IMR-90 (cell line): ENCODE measurements at regions not wholly inside any gene's neighbourhood (a gene's known extent, or its start where the extent isn't known, plus 50 kb on each side); places are given as distances from the start of the nearest gene placed in this dataset.

Source experiments
- ATAC-seq: fragments of 200-7000 bp; cut with Tn5 transposase; 2 replicates; pipeline ENCODE4 v1.9.1; 2020; ENCODE audit warnings: low read depth, mild to moderate bottlenecking, moderate library complexity
- BruUV-seq: library from RNA; stranded (reverse); fragments of 400-500 nt; replicated peaks from 2 replicates; lab custom pipeline; 2021; lab: Mats Ljungman, UMichigan
- CTCF ChIA-PET: fragments of 300-600 bp; formaldehyde crosslinking; extraction: SDS; loops from one replicate; lab custom pipeline; 2021; ENCODE audit warnings: antibody characterized with exemption; lab: Yijun Ruan, JAX
- POLR2A ChIA-PET: fragments of 300-600 bp; sonication (Branson Sonifier 250); formaldehyde crosslinking; loops from one replicate; lab custom pipeline; 2022; ENCODE audit warnings: antibody characterized with exemption; ENCODE audit not compliant: unreplicated experiment; lab: Charles Lee
- DNase-seq: peaks from one replicate; pipeline ENCODE4 v3.0.0; 2013
- H2AFZ ChIP-seq: replicated peaks from 2 replicates; pipeline ENCODE3; 2013; ENCODE audit warnings: low read length, mild to moderate bottlenecking; ENCODE audit not compliant: poor library complexity
- H2AK5ac ChIP-seq: 2 replicates; pipeline ENCODE4 v1.6.1; 2013; ENCODE audit warnings: low read depth, low read length, inconsistent platforms
- H2AK9ac ChIP-seq: replicated peaks from 2 replicates; pipeline ENCODE3; 2013; ENCODE audit warnings: mild to moderate bottlenecking, low read depth, low read length, moderate library complexity; ENCODE audit not compliant: poor library complexity
- H2BK120ac ChIP-seq: 2 replicates; pipeline ENCODE4 v1.6.1; 2013; ENCODE audit warnings: low read depth, low read length, inconsistent platforms
- H2BK15ac ChIP-seq: 3 replicates; pipeline ENCODE4 v1.6.1; 2013; ENCODE audit warnings: low read depth, low read length, inconsistent platforms
- H2BK20ac ChIP-seq: 2 replicates; pipeline ENCODE4 v1.6.1; 2013; ENCODE audit warnings: low read depth, mild to moderate bottlenecking, inconsistent platforms, low read length, moderate library complexity
- H2BK5ac ChIP-seq: 2 replicates; pipeline ENCODE4 v1.6.1; 2013; ENCODE audit warnings: mild to moderate bottlenecking, low read depth, low read length, inconsistent platforms; ENCODE audit not compliant: poor library complexity, severe bottlenecking
- H3K14ac ChIP-seq: replicated peaks from 2 replicates; pipeline ENCODE4 v1.6.1; 2013; ENCODE audit warnings: low read depth, low read length, inconsistent platforms
- H3K18ac ChIP-seq: 2 replicates; pipeline ENCODE4 v1.6.1; 2013; ENCODE audit warnings: low read depth, low read length, control low read depth
- H3K23ac ChIP-seq: 2 replicates; pipeline ENCODE4 v1.6.1; 2013; ENCODE audit warnings: low read depth, low read length, inconsistent platforms
- H3K27ac ChIP-seq: 2 replicates; pipeline ENCODE4 v1.5.1; 2013; ENCODE audit warnings: mild to moderate bottlenecking, control low read depth, low read length; ENCODE audit not compliant: insufficient read depth
- H3K27me3 ChIP-seq: 2 replicates; pipeline ENCODE4 v1.6.1; 2013; ENCODE audit warnings: low read length; ENCODE audit not compliant: control insufficient read depth, insufficient read depth
- H3K36me3 ChIP-seq: 2 replicates; pipeline ENCODE4 v1.6.1; 2013; ENCODE audit warnings: low read length, mixed read lengths; ENCODE audit not compliant: control insufficient read depth, insufficient read depth
- H3K4ac ChIP-seq: 2 replicates; pipeline ENCODE4 v1.6.1; 2013; ENCODE audit warnings: low read depth, low read length, inconsistent platforms
- H3K4me1 ChIP-seq: 2 replicates; pipeline ENCODE4 v1.6.1; 2013; ENCODE audit warnings: low read length, mixed read lengths; ENCODE audit not compliant: control insufficient read depth, insufficient read depth
- H3K4me2 ChIP-seq: 2 replicates; pipeline ENCODE4 v1.6.1; 2013; ENCODE audit warnings: low read depth, mild to moderate bottlenecking, control low read depth, low read length, moderate library complexity
- H3K4me3 ChIP-seq: 2 replicates; pipeline ENCODE4 v1.5.1; 2013; ENCODE audit warnings: low read depth, mild to moderate bottlenecking, control low read depth, low read length, moderate library complexity; ENCODE audit not compliant: insufficient read depth
- H3K56ac ChIP-seq: 2 replicates; pipeline ENCODE4 v1.6.1; 2013; ENCODE audit warnings: low read length, inconsistent platforms; ENCODE audit not compliant: insufficient read depth; ENCODE audit errors: extremely low read depth
- H3K79me1 ChIP-seq, 2 experiments: 2 replicates each; pipeline ENCODE4 v1.6.1; 2013; ENCODE audit warnings: low read length in 2 of 2, inconsistent platforms in 1 of 2, low read depth in 1 of 2
- H3K9ac ChIP-seq: 2 replicates; pipeline ENCODE4 v1.6.1; 2013; ENCODE audit warnings: low read depth, low read length, control low read depth
- H3K9me1 ChIP-seq: 2 replicates; pipeline ENCODE4 v1.6.1; 2013; ENCODE audit warnings: low read length, inconsistent platforms; ENCODE audit not compliant: insufficient read depth
- H3K9me3 ChIP-seq: 2 replicates; pipeline ENCODE4 v1.6.1; 2013; ENCODE audit warnings: low read length; ENCODE audit not compliant: control insufficient read depth, insufficient read depth
- H4K20me1 ChIP-seq: 2 replicates; pipeline ENCODE4 v1.6.1; 2013; ENCODE audit warnings: low read length, inconsistent platforms; ENCODE audit not compliant: insufficient read depth
- H4K5ac ChIP-seq: 2 replicates; pipeline ENCODE4 v1.6.1; 2013; ENCODE audit warnings: mild to moderate bottlenecking, low read depth, low read length, control low read depth
- H4K8ac ChIP-seq, 2 experiments: 2 replicates each; pipeline ENCODE4 v1.6.1; 2013; ENCODE audit warnings: low read depth in 2 of 2, low read length in 2 of 2, control low read depth in 1 of 2, inconsistent platforms in 1 of 2
- H4K91ac ChIP-seq: 2 replicates; pipeline ENCODE4 v1.6.1; 2013; ENCODE audit warnings: low read depth, low read length, inconsistent platforms; ENCODE audit not compliant: insufficient read depth
- BHLHE40 ChIP-seq: fragments of 150-350 bp; IDR thresholded peaks from 2 replicates; pipeline ENCODE4 v1.6.1; 2016; ENCODE audit warnings: mild to moderate bottlenecking, low read depth, low read length
- CEBPB ChIP-seq: IDR thresholded peaks from 2 replicates; pipeline ENCODE4 v1.6.1; 2012; ENCODE audit warnings: low read depth, low read length, improper control_type of control experiment
- CHD1 ChIP-seq: IDR thresholded peaks from 2 replicates; pipeline ENCODE4 v1.6.1; 2012; ENCODE audit warnings: low read depth, low read length, improper control_type of control experiment
- CTCF ChIP-seq: conservative IDR thresholded peaks from 2 replicates; pipeline ENCODE4 v1.5.1; 2012; ENCODE audit warnings: mild to moderate bottlenecking, low read depth, low read length, improper control_type of control experiment
- FOS ChIP-seq: fragments of 150-350 bp; IDR thresholded peaks from 2 replicates; pipeline ENCODE4 v1.6.1; 2016; ENCODE audit warnings: low read depth, low read length
- MAFK ChIP-seq: IDR thresholded peaks from 2 replicates; pipeline ENCODE4 v1.6.1; 2012; ENCODE audit warnings: low read depth, low read length, improper control_type of control experiment
- MAZ ChIP-seq: IDR thresholded peaks from 2 replicates; pipeline ENCODE4 v1.6.1; 2012; ENCODE audit warnings: low read depth, mild to moderate bottlenecking, low read length, improper control_type of control experiment, moderate library complexity, borderline replicate concordance
- MXI1 ChIP-seq: IDR thresholded peaks from 2 replicates; pipeline ENCODE4 v1.6.1; 2012; ENCODE audit warnings: low read depth, mild to moderate bottlenecking, low read length, moderate library complexity, borderline replicate concordance
- NFE2L2 ChIP-seq: fragments of 150-350 bp; IDR thresholded peaks from 2 replicates; pipeline ENCODE4 v1.6.1; 2016; ENCODE audit warnings: low read depth, mild to moderate bottlenecking, low read length
- POLR2A ChIP-seq: IDR thresholded peaks from 2 replicates; pipeline ENCODE4 v1.6.1; 2012; ENCODE audit warnings: mild to moderate bottlenecking, low read depth, low read length
- RAD21 ChIP-seq: IDR thresholded peaks from 2 replicates; pipeline ENCODE4 v1.6.1; 2012; ENCODE audit warnings: low read length, improper control_type of control experiment
- RCOR1 ChIP-seq: IDR thresholded peaks from 2 replicates; pipeline ENCODE4 v1.6.1; 2012; ENCODE audit warnings: mild to moderate bottlenecking, low read length, improper control_type of control experiment; ENCODE audit not compliant: insufficient replicate concordance
- RFX5 ChIP-seq: IDR thresholded peaks from 2 replicates; pipeline ENCODE4 v1.8.0; 2012; ENCODE audit warnings: low read depth, mild to moderate bottlenecking, low read length, moderate library complexity
- SMC3 ChIP-seq: fragments of 150-350 bp; IDR thresholded peaks from 2 replicates; pipeline ENCODE4 v1.6.1; 2016; ENCODE audit warnings: low read depth, mild to moderate bottlenecking, antibody characterized with exemption, low read length, moderate library complexity
- USF2 ChIP-seq: fragments of 150-350 bp; IDR thresholded peaks from 2 replicates; pipeline ENCODE4 v1.6.1; 2017; ENCODE audit warnings: mild to moderate bottlenecking, antibody characterized with exemption, low read length, low read depth
- WGBS, 2 experiments: methylation state at CpG; one replicate each; pipeline versions ENCODE4 v1.1.5 to v1.1.7; 2013; ENCODE audit warnings: missing lambda C conversion rate in 2 of 2; ENCODE audit not compliant: insufficient read length in 1 of 2; ENCODE audit errors: extremely low coverage in 2 of 2; 5-methylcytosine and 5-hydroxymethylcytosine counted together
- dilution Hi-C: fragments of 300-500 bp; cut with HindIII; formaldehyde crosslinking; loops from one replicate; pipeline ENCODE4 v1.14.3; 2018; ENCODE audit warnings: low sequenced_read_pairs; ENCODE audit not compliant: unreplicated experiment
- in situ Hi-C: fragments of 300-500 bp; cut with MboI; formaldehyde crosslinking; loops from 3 replicates; pipeline ENCODE4 v1.14.3; 2019; ENCODE audit warnings: low sequenced_read_pairs, inconsistent platforms, mixed read lengths
- intact Hi-C: fragments of 100-400 bp; cut with micrococcal nuclease; formaldehyde crosslinking; loops from 2 replicates; pipeline ENCODE4 v1.10.0; 2022
- TF ChIP-seq, protein P1 (sequence below): fragments of 150-350 bp; IDR thresholded peaks from 2 replicates; pipeline ENCODE4 v1.6.1; 2016; ENCODE audit warnings: low read depth, mild to moderate bottlenecking, low read length, moderate library complexity, borderline replicate concordance

DNA sequence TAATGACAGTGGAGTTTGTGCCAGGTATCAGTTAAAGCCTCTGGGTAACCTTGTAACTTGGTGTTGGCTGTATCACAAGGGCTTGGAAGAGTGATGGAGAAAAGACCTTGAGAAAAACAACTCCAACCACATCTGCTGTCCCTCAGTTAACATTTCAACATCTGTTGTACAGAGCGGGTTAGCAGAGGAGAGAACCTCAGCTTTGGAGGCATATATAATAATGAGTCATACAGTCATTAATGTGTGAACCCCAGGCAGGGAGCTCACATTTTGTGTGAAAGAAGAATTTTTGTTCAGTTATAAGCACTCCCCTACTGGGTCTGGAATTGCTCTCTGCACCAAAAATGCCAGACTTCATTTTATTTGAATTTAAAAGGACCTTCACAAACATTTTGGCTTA lies 439.5 kb downstream of the PDCD6IP start:
- H3K4me1 ChIP-seq: no peaks in the 10 kb centered on the region
- CTCF ChIA-PET: no interaction called here
- H3K18ac ChIP-seq: no peak overlapping the region
- H3K9ac ChIP-seq: no peak overlapping the region
- no TSS peak for BruUV-seq
- DNase-seq (no peak), ATAC-seq (no peak)
- no peak for TF ChIP-seq USF2
- no peak for TF ChIP-seq FOS
- no peak for TF ChIP-seq CTCF
- no peak for TF ChIP-seq RAD21
- no peak for TF ChIP-seq BHLHE40
- no peak for TF ChIP-seq POLR2A
- TF ChIP-seq CEBPB: no peak
- no peak for TF ChIP-seq MAZ
- TF ChIP-seq NFE2L2: no peak
- TF ChIP-seq MXI1: no peak
- TF ChIP-seq CHD1: no peak
- no peak for TF ChIP-seq RFX5
- TF ChIP-seq MAFK: no peak
- TF ChIP-seq SMC3: no peak
- TF ChIP-seq, protein P1, sequence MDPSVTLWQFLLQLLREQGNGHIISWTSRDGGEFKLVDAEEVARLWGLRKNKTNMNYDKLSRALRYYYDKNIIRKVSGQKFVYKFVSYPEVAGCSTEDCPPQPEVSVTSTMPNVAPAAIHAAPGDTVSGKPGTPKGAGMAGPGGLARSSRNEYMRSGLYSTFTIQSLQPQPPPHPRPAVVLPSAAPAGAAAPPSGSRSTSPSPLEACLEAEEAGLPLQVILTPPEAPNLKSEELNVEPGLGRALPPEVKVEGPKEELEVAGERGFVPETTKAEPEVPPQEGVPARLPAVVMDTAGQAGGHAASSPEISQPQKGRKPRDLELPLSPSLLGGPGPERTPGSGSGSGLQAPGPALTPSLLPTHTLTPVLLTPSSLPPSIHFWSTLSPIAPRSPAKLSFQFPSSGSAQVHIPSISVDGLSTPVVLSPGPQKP: no peak
- TF ChIP-seq RCOR1: no peak
- no peak overlapping the region for H2AK5ac ChIP-seq
- H4K5ac ChIP-seq: no peak overlapping the region
- H3K9me1 ChIP-seq: no peaks in the 10 kb centered on the region
- no peak overlapping the region for H2BK5ac ChIP-seq
- H2BK120ac ChIP-seq: no peak overlapping the region
- H3K27me3 ChIP-seq: no peaks in the 10 kb centered on the region
- POLR2A ChIA-PET: no interaction called here
- no peak overlapping the region for H2BK20ac ChIP-seq
- H4K8ac ChIP-seq: no peak overlapping the region
- H3K4me2 ChIP-seq: no peak overlapping the region
- no peaks in the 10 kb centered on the region for H3K9me3 ChIP-seq
- H3K36me3 ChIP-seq: no peaks in the 10 kb centered on the region
- no peak overlapping the region for H3K27ac ChIP-seq
- H3K4ac ChIP-seq: no peak overlapping the region
- no peak overlapping the region for H4K91ac ChIP-seq
- no CpG with 5 or more reads among the region's 1 CpG for WGBS, 2 experiments
- intact Hi-C loops (no loop called here), dilution Hi-C loops (no loop called here), in situ Hi-C loops (no loop called here)
- no peak overlapping the region for H3K14ac ChIP-seq
- H2BK15ac ChIP-seq: no peak overlapping the region
- H2AK9ac ChIP-seq: no peak overlapping the region
- H3K79me1 ChIP-seq: no peaks in the 10 kb centered on the region
- no peak overlapping the region for H3K4me3 ChIP-seq
- H3K23ac ChIP-seq: no peak overlapping the region
- no peak overlapping the region for H2AFZ ChIP-seq
- H4K20me1 ChIP-seq: no peaks in the 10 kb centered on the region
- H3K56ac ChIP-seq: no peak overlapping the region
